K562 (cell line): ENCODE measurements at regions not wholly inside any gene's neighbourhood (a gene's known extent, or its start where the extent isn't known, plus 50 kb on each side); places are given as distances from the start of the nearest gene placed in this dataset.

Experiments
- ATAC-seq: fragments of 200-7000 bp; cut with Tn5 transposase; 3 replicates; pipeline ENCODE4 v1.9.1; 2020; ENCODE audit warnings: moderate library complexity
- BruUV-seq: library from RNA; stranded (reverse); fragments of 400-500 nt; replicated peaks from 2 replicates; lab custom pipeline; 2021; lab: Mats Ljungman, UMichigan
- CTCF ChIA-PET: fragments of 300-600 bp; formaldehyde crosslinking; extraction: SDS; loops from one replicate; lab custom pipeline; 2021; ENCODE audit warnings: low intra/inter-chr PET ratio; lab: Yijun Ruan, JAX
- POLR2A ChIA-PET: fragments of 300-600, 350-650 bp; sonication (Branson Sonifier 250); formaldehyde crosslinking; extraction: SDS; loops from one replicate; lab custom pipeline; 2021; ENCODE audit warnings: antibody characterized with exemption, inconsistent platforms; lab: Yijun Ruan, JAX
- DNase-seq, 4 experiments: peaks; one replicate each; pipeline versions ENCODE4 v3.0.0 to v3.0.0-alpha.2; 2011 to 2018; ENCODE audit warnings: low spot score in 3 of 4, mixed read lengths in 3 of 4; ENCODE audit errors: extremely low read depth in 1 of 4
- FAIRE-seq: peaks from 2 replicates; lab custom pipeline; 2011; peaks lifted over from hg19 to GRCh38; lab: Jason Lieb, UNC
- H2AFZ ChIP-seq: 2 replicates; pipeline ENCODE4 v1.6.0; 2011; ENCODE audit warnings: low read depth, low read length, control low read depth, inconsistent platforms
- H3K27ac ChIP-seq: fragments of 200-600 bp; 3 replicates; pipeline ENCODE4 v1.8.0; 2011; ENCODE audit warnings: low read depth, mild to moderate bottlenecking, control low read depth, inconsistent platforms, low read length, moderate library complexity, mixed read lengths; ENCODE audit errors: extremely low read depth
- H3K27me3 ChIP-seq, 2 experiments: fragments of 300-600 bp in 1 of 2; 2 replicates in 1 of 2; 3 replicates in 1 of 2; pipeline versions ENCODE4 v1.6.0 to v1.8.0; 2011; ENCODE audit warnings: inconsistent platforms in 2 of 2, low read length in 2 of 2, mild to moderate bottlenecking in 1 of 2, mixed read lengths in 1 of 2, moderate library complexity in 1 of 2; ENCODE audit not compliant: control insufficient read depth in 2 of 2, insufficient read depth in 2 of 2
- H3K36me3 ChIP-seq: fragments of 300-600 bp; 3 replicates; pipeline ENCODE4 v1.8.0; 2011; ENCODE audit warnings: mild to moderate bottlenecking, low read length, inconsistent platforms; ENCODE audit not compliant: control insufficient read depth, insufficient read depth
- H3K4me1 ChIP-seq, 2 experiments: fragments of 200-600 bp in 1 of 2; replicated peaks in 1 of 2; 2 replicates in 1 of 2; 3 replicates in 1 of 2; pipeline versions ENCODE4 v1.5.1 to v1.8.0; 2011; ENCODE audit warnings: inconsistent platforms in 2 of 2, low read length in 2 of 2, mild to moderate bottlenecking in 1 of 2, mixed read lengths in 1 of 2, moderate library complexity in 1 of 2; ENCODE audit not compliant: control insufficient read depth in 2 of 2, insufficient read depth in 2 of 2
- H3K4me2 ChIP-seq: 2 replicates; pipeline ENCODE4 v1.6.1; 2011; ENCODE audit warnings: low read length, control low read depth, inconsistent platforms, mixed read lengths; ENCODE audit not compliant: insufficient read depth
- H3K4me3 ChIP-seq: fragments of 200-600 bp; sonication (generic), shearing (Covaris generic); 2 replicates; pipeline ENCODE4 v1.5.1; 2016; ENCODE audit warnings: control low read depth, inconsistent platforms
- H3K79me2 ChIP-seq: fragments of 200-600 bp; 3 replicates; pipeline ENCODE4 v1.8.0; 2011; ENCODE audit warnings: low read length, inconsistent platforms; ENCODE audit not compliant: control insufficient read depth, insufficient read depth
- H3K9ac ChIP-seq, 2 experiments: 2 replicates each; pipeline versions ENCODE4 v1.6.0 to v1.6.1; 2011; ENCODE audit warnings: low read depth in 2 of 2, low read length in 2 of 2, control low read depth in 1 of 2, inconsistent platforms in 1 of 2, mild to moderate bottlenecking in 1 of 2, mixed read lengths in 1 of 2; ENCODE audit not compliant: insufficient read depth in 1 of 2
- H3K9me1 ChIP-seq: one replicate; pipeline ENCODE4 v1.6.0; 2011; ENCODE audit warnings: inconsistent platforms, mild to moderate bottlenecking, low read length, moderate library complexity; ENCODE audit not compliant: control insufficient read depth, insufficient read depth
- H3K9me3 ChIP-seq: replicated peaks from 2 replicates; pipeline ENCODE4 v1.5.1; 2011; ENCODE audit warnings: low read depth, low read length, inconsistent platforms; ENCODE audit not compliant: control insufficient read depth, insufficient read depth
- H4K20me1 ChIP-seq: replicated peaks from 2 replicates; pipeline ENCODE4 v1.6.1; 2011; ENCODE audit warnings: low read length, inconsistent platforms, mixed read lengths; ENCODE audit not compliant: control insufficient read depth, insufficient read depth
- BHLHE40 ChIP-seq: IDR thresholded peaks from 2 replicates; pipeline ENCODE4 v1.6.1; 2011; ENCODE audit warnings: low read length, improper control_type of control experiment
- CREM ChIP-seq: IDR thresholded peaks from 2 replicates; pipeline ENCODE4 v1.6.1; 2014; ENCODE audit warnings: antibody characterized with exemption, low read depth
- EP300 ChIP-seq: IDR thresholded peaks from 2 replicates; pipeline ENCODE4 v1.6.1; 2012; ENCODE audit warnings: low read length, improper control_type of control experiment
- ERF ChIP-seq: fragments of 450-650 bp; formaldehyde crosslinking; IDR thresholded peaks from 2 replicates; pipeline ENCODE4 v1.4.0; 2020; ENCODE audit warnings: mild to moderate bottlenecking, mixed read lengths
- EZH2 ChIP-seq: IDR thresholded peaks from 2 replicates; pipeline ENCODE4 v1.6.1; 2012; ENCODE audit warnings: low read depth, mild to moderate bottlenecking, inconsistent platforms, low read length, borderline replicate concordance
- HDAC6 ChIP-seq: IDR thresholded peaks from 2 replicates; pipeline ENCODE4 v1.6.1; 2012; ENCODE audit warnings: low read depth, mild to moderate bottlenecking, control low read depth, inconsistent platforms, low read length, moderate library complexity
- HNRNPL ChIP-seq: fragments of 200-400 bp; formaldehyde crosslinking; IDR thresholded peaks from 2 replicates; pipeline ENCODE4 v1.6.1; 2017; ENCODE audit warnings: low read depth, mild to moderate bottlenecking, low read length
- MEIS2 ChIP-seq: fragments of 450-650 bp; IDR thresholded peaks from 2 replicates; pipeline ENCODE4 v1.6.1; 2014; ENCODE audit warnings: mild to moderate bottlenecking; ENCODE audit not compliant: partially characterized antibody
- NELFE ChIP-seq: IDR thresholded peaks from 2 replicates; pipeline ENCODE4 v1.6.1; 2011; ENCODE audit warnings: mild to moderate bottlenecking; ENCODE audit not compliant: insufficient read depth, insufficient read length
- POLR2AphosphoS5 ChIP-seq: IDR thresholded peaks from 2 replicates; pipeline ENCODE4 v1.6.1; 2011; ENCODE audit warnings: mild to moderate bottlenecking, low read depth, low read length, moderate library complexity; ENCODE audit not compliant: control insufficient read depth, insufficient read depth
- RBBP5 ChIP-seq: fragments of 200-600 bp; sonication (generic); IDR thresholded peaks from 2 replicates; pipeline ENCODE4 v1.6.1; 2012; ENCODE audit warnings: borderline replicate concordance, mild to moderate bottlenecking, low read length, control low read depth, inconsistent platforms; ENCODE audit not compliant: insufficient read depth, poor library complexity, severe bottlenecking
- SAP30 ChIP-seq: fragments of 200-600 bp; sonication (generic); IDR thresholded peaks from 2 replicates; pipeline ENCODE4 v1.6.1; 2012; ENCODE audit warnings: borderline replicate concordance, low read depth, mild to moderate bottlenecking, moderate library complexity, low read length, control low read depth, inconsistent platforms; ENCODE audit not compliant: insufficient read depth, poor library complexity, severe bottlenecking
- SOX6 ChIP-seq: fragments of 450-650 bp; IDR thresholded peaks from 2 replicates; pipeline ENCODE4 v1.6.1; 2014; ENCODE audit warnings: mild to moderate bottlenecking
- SP1 ChIP-seq: sonication (generic); formaldehyde crosslinking; IDR thresholded peaks from 2 replicates; pipeline ENCODE4 v1.8.1; 2022; ENCODE audit warnings: mild to moderate bottlenecking, missing genetic modification reagents
- ZNF146 ChIP-seq: IDR thresholded peaks from one replicate; pipeline ENCODE4 v1.6.1; 2018; ENCODE audit warnings: missing compliant biosample characterization; ENCODE audit not compliant: unreplicated experiment
- ZNF197 ChIP-seq: fragments of 200-800 bp; sonication (Bioruptor generic); IDR thresholded peaks from 2 replicates; pipeline ENCODE4 v1.6.1; 2016; ENCODE audit warnings: low read depth, missing genetic modification characterization, missing compliant biosample characterization
- ZNF212 ChIP-seq: fragments of 450-650 bp; formaldehyde crosslinking; IDR thresholded peaks from 2 replicates; pipeline ENCODE4 v1.4.0; 2020; ENCODE audit warnings: mild to moderate bottlenecking
- ZNF445 ChIP-seq: fragments of 250-450 bp; sonication (Bioruptor Pico); IDR thresholded peaks from 2 replicates; pipeline ENCODE4 v1.4.0; 2020; ENCODE audit warnings: low read depth, mild to moderate bottlenecking, moderate library complexity
- ZNF79 ChIP-seq: fragments of 250-450 bp; sonication (Bioruptor Pico); IDR thresholded peaks from 2 replicates; pipeline ENCODE4 v1.4.0; 2020; ENCODE audit warnings: low read depth, mild to moderate bottlenecking, moderate library complexity
- WGBS: fragments of 100-300 bp; shearing (Covaris generic); methylation state at CpG from one replicate; pipeline ENCODE4 v1.1.6; 2016; ENCODE audit warnings: low coverage, mixed read lengths; ENCODE audit not compliant: insufficient coverage; ENCODE audit errors: missing lambda C conversion rate; 5-methylcytosine and 5-hydroxymethylcytosine counted together
- in situ Hi-C: fragments of 300-500 bp; cut with MboI; formaldehyde crosslinking; loops from 4 replicates; pipeline ENCODE4 v1.15.0; 2018; ENCODE audit warnings: inconsistent platforms, mixed read lengths
- intact Hi-C: fragments of 100-400 bp; cut with micrococcal nuclease; formaldehyde crosslinking; loops from 2 replicates; pipeline ENCODE4 v1.14.2; 2022

GRCh38 chr15:69652751-69653305 lies 200.2 kb downstream of the RPLP1 start:
- Histone ChIP-seq H3K9ac (no peak overlapping the region), H3K79me2 (no peaks in the 10 kb centered on the region), H3K4me2 (no peak overlapping the region), H4K20me1 (no peaks in the 10 kb centered on the region), H3K4me1 (no peaks in the 10 kb centered on the region), H3K36me3 (no peaks in the 10 kb centered on the region), H3K27ac (no peak overlapping the region), H3K9me3 (no peaks in the 10 kb centered on the region), H3K27me3 (peaks cover 8 to 17% of the 10 kb centered on the region in 2 experiments), H3K4me3 (no peak overlapping the region), H3K9me1 (no peaks in the 10 kb centered on the region), H2AFZ (no peak overlapping the region)
- BruUV-seq, result no TSS peak
- FAIRE-seq, result no peak
- ChIA-PET CTCF (no interaction called here), POLR2A (no interaction called here)
- 0% methylated on average over 5 of the region's 5 CpGs for WGBS
- in situ Hi-C loops (no loop called here), intact Hi-C loops (no loop called here)
- DNase-seq, result no peak
- TF ChIP-seq HDAC6 (no peak), ZNF212 (CRISPR knock-in tag) (no peak), POLR2AphosphoS5 (no peak), ERF (no peak), ZNF445 (no peak), SAP30 (no peak), ZNF79 (no peak), ZNF197 (no peak), ZNF146 (no peak), NELFE (no peak), EP300 (no peak), CREM (no peak), EZH2 (no peak), BHLHE40 (no peak), HNRNPL (no peak), SP1 (CRISPR knock-in tag) (no peak), SOX6 (no peak), MEIS2 (no peak), RBBP5 (no peak)
- ATAC-seq, result no peak
